Psoas muscle (tissue), 7 donors: ENCODE measurements at regions not wholly inside any gene's neighbourhood (a gene's known extent, or its start where the extent isn't known, plus 50 kb on each side); places are given as distances from the start of the nearest gene placed in this dataset.

Experiments used
- ATAC-seq, 4 donors: fragments of 200-7000 bp; cut with Tn5 transposase; one replicate each; pipeline ENCODE4 v1.9.1; 2020; ENCODE audit warnings: moderate library complexity in 3 of 4, mild to moderate bottlenecking in 2 of 4
- DNase-seq, 2 donors: peaks; one replicate each; pipeline ENCODE4 v3.0.0-alpha.2; 2020
- H3K27ac ChIP-seq: fragments of 200-600 bp; one replicate; pipeline ENCODE4 v1.8.0; 2022
- H3K27me3 ChIP-seq, 3 donors: fragments of 200-600 bp in 1 of 3; one replicate each; pipeline versions ENCODE4 v1.6.1 to v1.8.0; 2013 to 2022; ENCODE audit warnings: low read length in 2 of 3, mild to moderate bottlenecking in 2 of 3, moderate library complexity in 1 of 3; ENCODE audit not compliant: insufficient read depth in 3 of 3
- H3K36me3 ChIP-seq, 2 donors: fragments of 200-600 bp in 1 of 2; one replicate each; pipeline versions ENCODE4 v1.6.1 to v1.8.0; 2013 to 2022; ENCODE audit warnings: low read depth in 1 of 2, mild to moderate bottlenecking in 1 of 2, moderate library complexity in 1 of 2; ENCODE audit not compliant: insufficient read depth in 1 of 2
- H3K4me1 ChIP-seq: fragments of 200-600 bp; one replicate; pipeline ENCODE4 v1.8.0; 2022
- H3K4me3 ChIP-seq: fragments of 200-600 bp; one replicate; pipeline ENCODE4 v1.8.0; 2022; ENCODE audit warnings: mild to moderate bottlenecking
- H3K9me3 ChIP-seq: fragments of 200-600 bp; one replicate; pipeline ENCODE4 v1.8.0; 2022
- WGBS, 3 donors: extraction: QIAGEN DNeasy Blood & Tissue Kit; methylation state at CpG; one replicate each; pipeline versions ENCODE4 v1.1.6 to v1.1.7; 2013; 5-methylcytosine and 5-hydroxymethylcytosine counted together
- intact Hi-C, 2 donors: fragments of 100-400 bp; cut with DNase I; formaldehyde crosslinking; loops; one replicate each; pipeline versions ENCODE4 v1.11.0 to v1.14.2; 2022
- TF ChIP-seq, protein P1 (sequence below): fragments of 200-600 bp; IDR thresholded peaks from one replicate; pipeline ENCODE4 v1.8.0; 2022; ENCODE audit warnings: antibody characterized with exemption
- donor health status: healthy with polysubstance abuse.
- donor health status: DM: no; HTN: no; CAD: no; lungs with moderate emphysema.
- donor health status: Bipolar disorder and iron deficiency.
- donor health status: healthy.
- donor health status: DM: yes; HTN: yes; CAD: no.
- donor health status: DM: no; HTN: no; CAD: no.
- donor health status: DM: yes; HTN: yes; CAD: no.

DNA sequence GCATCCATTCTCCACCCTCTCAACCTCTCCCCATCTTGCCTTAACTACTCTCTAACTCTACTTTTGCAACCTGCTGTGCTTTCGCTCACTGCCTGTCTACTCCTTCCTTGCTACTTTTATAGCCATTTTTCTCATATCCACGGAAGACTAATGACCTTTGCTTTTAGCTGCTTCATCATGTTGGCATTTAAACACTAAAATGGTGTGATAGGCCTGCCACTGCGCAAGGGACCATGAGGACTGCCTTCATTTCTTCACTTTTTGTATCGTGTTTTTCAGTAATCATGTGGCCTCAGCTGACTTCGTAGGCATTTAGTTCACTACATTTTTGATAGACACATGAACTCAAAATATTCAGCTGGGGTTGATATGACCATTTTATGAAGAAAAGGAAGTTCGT is 252.1 kb downstream of the BCAT1 start:
- ATAC-seq (no peak), DNase-seq (no peak)
- intact Hi-C loops = no loop called here
- TF ChIP-seq, protein P1, sequence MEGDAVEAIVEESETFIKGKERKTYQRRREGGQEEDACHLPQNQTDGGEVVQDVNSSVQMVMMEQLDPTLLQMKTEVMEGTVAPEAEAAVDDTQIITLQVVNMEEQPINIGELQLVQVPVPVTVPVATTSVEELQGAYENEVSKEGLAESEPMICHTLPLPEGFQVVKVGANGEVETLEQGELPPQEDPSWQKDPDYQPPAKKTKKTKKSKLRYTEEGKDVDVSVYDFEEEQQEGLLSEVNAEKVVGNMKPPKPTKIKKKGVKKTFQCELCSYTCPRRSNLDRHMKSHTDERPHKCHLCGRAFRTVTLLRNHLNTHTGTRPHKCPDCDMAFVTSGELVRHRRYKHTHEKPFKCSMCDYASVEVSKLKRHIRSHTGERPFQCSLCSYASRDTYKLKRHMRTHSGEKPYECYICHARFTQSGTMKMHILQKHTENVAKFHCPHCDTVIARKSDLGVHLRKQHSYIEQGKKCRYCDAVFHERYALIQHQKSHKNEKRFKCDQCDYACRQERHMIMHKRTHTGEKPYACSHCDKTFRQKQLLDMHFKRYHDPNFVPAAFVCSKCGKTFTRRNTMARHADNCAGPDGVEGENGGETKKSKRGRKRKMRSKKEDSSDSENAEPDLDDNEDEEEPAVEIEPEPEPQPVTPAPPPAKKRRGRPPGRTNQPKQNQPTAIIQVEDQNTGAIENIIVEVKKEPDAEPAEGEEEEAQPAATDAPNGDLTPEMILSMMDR = no peak
- H3K4me1 ChIP-seq = no peaks in the 10 kb centered on the region
- no peaks in the 10 kb centered on the region for H3K9me3 ChIP-seq
- no peak overlapping the region for H3K27ac ChIP-seq
- 75 to 81% (median 77%) methylated on average over 6 of the region's 6 CpGs for WGBS, 3 donors
- no peaks in the 10 kb centered on the region for H3K36me3 ChIP-seq
- no peaks in the 10 kb centered on the region for H3K27me3 ChIP-seq
- no peak overlapping the region for H3K4me3 ChIP-seq

DNA sequence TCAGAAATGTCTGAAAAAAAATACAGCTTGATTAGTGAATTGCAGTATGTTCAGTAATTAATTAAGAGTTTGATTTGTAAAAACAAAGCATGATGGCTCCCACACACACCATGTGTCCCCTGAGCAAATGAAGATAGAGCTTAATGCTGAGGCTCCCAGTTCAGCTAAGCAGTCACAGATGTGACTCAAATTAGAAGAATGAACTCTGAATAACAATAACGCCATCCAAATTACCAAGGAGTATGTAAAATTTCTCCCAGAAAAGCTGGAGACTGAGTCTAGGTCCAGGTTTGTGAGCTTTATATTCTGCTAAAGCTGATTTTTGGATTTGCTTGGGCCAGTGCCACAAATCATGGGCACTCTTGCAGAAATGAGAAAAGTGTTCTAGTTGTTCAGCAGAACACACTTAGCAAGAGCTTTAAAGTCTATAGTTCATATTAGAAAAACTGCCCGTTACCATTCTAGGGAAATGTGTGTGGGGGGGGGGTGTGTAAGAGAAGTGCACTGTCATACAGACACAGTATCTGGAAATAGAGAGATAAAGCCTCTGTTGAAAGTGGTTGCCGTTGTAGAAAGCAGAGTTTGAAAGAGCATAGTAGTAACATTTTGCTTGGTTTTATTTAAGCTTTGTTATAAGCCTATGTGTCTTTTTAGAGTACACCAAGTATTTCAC is 253.1 kb downstream of the BCAT1 start:
- TF ChIP-seq, protein P1 = no peak
- 63 to 76% (median 63%) methylated on average over 3 of the region's 3 CpGs for WGBS, 3 donors
- Histone ChIP-seq H3K36me3 (no peaks in the 10 kb centered on the region), H3K4me3 (no peak overlapping the region), H3K4me1 (no peaks in the 10 kb centered on the region), H3K27ac (no peak overlapping the region), H3K9me3 (no peaks in the 10 kb centered on the region), H3K27me3 (no peaks in the 10 kb centered on the region)
- intact Hi-C loops = no loop called here
- no peak for DNase-seq
- no peak for ATAC-seq

DNA sequence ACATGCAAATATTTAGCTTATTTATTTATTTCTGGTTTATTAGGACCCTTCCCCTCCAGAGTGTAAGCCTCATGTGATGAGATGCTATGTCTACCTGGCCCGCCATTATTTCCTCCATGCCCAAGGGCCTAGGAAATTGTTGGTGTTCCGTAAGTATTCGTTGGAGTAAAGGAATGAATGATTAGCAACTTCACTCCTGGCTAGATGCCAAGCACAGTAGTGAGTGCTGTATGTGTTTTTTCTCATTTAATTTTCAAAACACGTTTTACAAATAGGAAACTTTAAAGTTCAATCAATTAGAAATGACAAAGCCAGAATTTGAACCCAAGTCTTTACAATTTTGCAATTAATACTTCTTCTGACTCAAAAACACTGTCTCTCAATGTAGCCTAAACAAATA is 253.8 kb downstream of the BCAT1 start:
- H3K4me1 ChIP-seq = no peaks in the 10 kb centered on the region
- H3K36me3 ChIP-seq = no peaks in the 10 kb centered on the region
- TF ChIP-seq, protein P1 = no peak
- H3K27ac ChIP-seq = no peak overlapping the region
- no peak overlapping the region for H3K4me3 ChIP-seq
- 89 to 90% (median 89%) methylated on average over 4 of the region's 4 CpGs for WGBS, 3 donors
- DNase-seq (no peak), ATAC-seq (no peak)
- no peaks in the 10 kb centered on the region for H3K27me3 ChIP-seq
- H3K9me3 ChIP-seq = no peaks in the 10 kb centered on the region
- intact Hi-C loops = no loop called here

DNA sequence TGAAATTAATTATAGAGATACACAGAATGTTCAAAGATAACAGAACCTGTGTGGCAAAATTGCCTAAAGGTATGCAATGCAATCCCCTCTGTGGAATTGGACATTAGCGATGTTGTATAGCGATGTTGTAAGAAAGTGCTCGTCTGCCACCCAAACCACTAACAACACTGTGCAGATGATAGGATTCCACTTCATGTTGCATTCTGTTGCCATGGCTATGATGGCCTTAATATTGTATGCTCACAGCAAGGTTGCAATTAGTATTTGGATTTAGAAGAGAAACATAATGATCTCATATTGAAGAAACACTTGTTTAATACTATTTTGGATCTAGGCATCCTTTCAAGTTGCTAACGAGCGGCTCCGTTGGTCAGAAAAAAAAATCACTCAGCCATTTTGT is 260.3 kb downstream of the BCAT1 start:
- Histone ChIP-seq H3K27ac (no peak overlapping the region), H3K4me1 (no peaks in the 10 kb centered on the region), H3K27me3 (no peaks in the 10 kb centered on the region), H3K36me3 (no peaks in the 10 kb centered on the region), H3K4me3 (no peak overlapping the region), H3K9me3 (no peaks in the 10 kb centered on the region)
- DNase-seq (no peak), ATAC-seq (no peak)
- intact Hi-C loops = no loop called here
- WGBS, 3 donors = 89 to 93% (median 92%) methylated on average over 6 of the region's 6 CpGs
- TF ChIP-seq, protein P1 = no peak

DNA sequence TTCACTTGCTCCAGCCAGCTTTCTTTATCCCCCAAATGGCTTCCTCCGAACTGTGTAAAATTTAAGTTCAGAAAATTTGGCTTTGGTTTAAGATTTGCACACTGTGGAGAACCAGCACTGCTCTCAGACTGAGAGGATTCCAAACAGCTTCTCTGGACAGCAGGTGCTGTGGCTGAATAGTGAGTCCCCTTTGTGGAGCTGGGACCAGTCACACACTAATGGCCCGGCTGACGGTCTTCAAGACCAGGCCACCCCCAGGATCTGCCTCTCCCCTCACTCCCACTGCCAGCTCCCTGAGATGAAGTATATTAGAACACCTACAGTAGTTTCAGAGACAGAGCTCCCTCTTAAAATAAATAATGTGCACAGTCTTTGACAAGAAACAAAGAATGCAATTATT is 267.3 kb downstream of the BCAT1 start:
- no peak overlapping the region for H3K27ac ChIP-seq
- H3K36me3 ChIP-seq = no peaks in the 10 kb centered on the region
- TF ChIP-seq, protein P1 = no peak
- DNase-seq = no peak
- no peaks in the 10 kb centered on the region for H3K27me3 ChIP-seq
- H3K4me1 ChIP-seq = no peaks in the 10 kb centered on the region
- H3K4me3 ChIP-seq = no peak overlapping the region
- intact Hi-C loops = no loop called here
- H3K9me3 ChIP-seq = no peaks in the 10 kb centered on the region
- 23 to 40% (median 27%) methylated on average over 3 of the region's 3 CpGs for WGBS, 3 donors
- no peak for ATAC-seq
